Calu3 (cell line): ENCODE measurements at regions not wholly inside any gene's neighbourhood (a gene's known extent, or its start where the extent isn't known, plus 50 kb on each side); places are given as distances from the start of the nearest gene placed in this dataset.

Experiments
- BruUV-seq: library from RNA; stranded (reverse); fragments of 400-500 nt; replicated peaks from 2 replicates; lab custom pipeline; 2021; lab: Mats Ljungman, UMichigan
- CTCF ChIA-PET: fragments of 300-600 bp; sonication (Branson Sonifier 250); formaldehyde crosslinking; loops from one replicate; lab custom pipeline; 2022; ENCODE audit warnings: antibody characterized with exemption; lab: Charles Lee
- DNase-seq: peaks from one replicate; pipeline ENCODE4 v3.0.0; 2022
- H3K27ac Mint-ChIP-seq: one replicate; pipeline ENCODE4 v1.8.0; 2022; ENCODE audit warnings: mixed read lengths; ENCODE audit not compliant: unreplicated experiment
- H3K27me3 Mint-ChIP-seq: one replicate; pipeline ENCODE4 v1.8.0; 2022; ENCODE audit warnings: mixed read lengths; ENCODE audit not compliant: unreplicated experiment
- H3K36me3 Mint-ChIP-seq: one replicate; pipeline ENCODE4 v1.8.0; 2022; ENCODE audit warnings: mild to moderate bottlenecking, moderate library complexity, mixed read lengths; ENCODE audit not compliant: insufficient read depth, unreplicated experiment
- H3K4me1 Mint-ChIP-seq: one replicate; pipeline ENCODE4 v1.8.0; 2022; ENCODE audit warnings: mild to moderate bottlenecking, low read depth, mixed read lengths; ENCODE audit not compliant: unreplicated experiment
- H3K4me3 Mint-ChIP-seq: one replicate; pipeline ENCODE4 v1.8.0; 2022; ENCODE audit warnings: mild to moderate bottlenecking, low read depth, moderate library complexity, mixed read lengths; ENCODE audit not compliant: unreplicated experiment
- H3K9me3 Mint-ChIP-seq: one replicate; pipeline ENCODE4 v1.8.0; 2022; ENCODE audit warnings: low read depth, mixed read lengths; ENCODE audit not compliant: unreplicated experiment
- intact Hi-C: fragments of 100-400 bp; cut with micrococcal nuclease; formaldehyde crosslinking; loops from one replicate; pipeline ENCODE4 v1.10.0; 2022; ENCODE audit not compliant: unreplicated experiment
- TF ChIP-seq, protein P1 (sequence below): fragments of 200-600 bp; IDR thresholded peaks from one replicate; pipeline ENCODE4 v1.8.0; 2022; ENCODE audit warnings: antibody characterized with exemption; ENCODE audit not compliant: unreplicated experiment

DNA sequence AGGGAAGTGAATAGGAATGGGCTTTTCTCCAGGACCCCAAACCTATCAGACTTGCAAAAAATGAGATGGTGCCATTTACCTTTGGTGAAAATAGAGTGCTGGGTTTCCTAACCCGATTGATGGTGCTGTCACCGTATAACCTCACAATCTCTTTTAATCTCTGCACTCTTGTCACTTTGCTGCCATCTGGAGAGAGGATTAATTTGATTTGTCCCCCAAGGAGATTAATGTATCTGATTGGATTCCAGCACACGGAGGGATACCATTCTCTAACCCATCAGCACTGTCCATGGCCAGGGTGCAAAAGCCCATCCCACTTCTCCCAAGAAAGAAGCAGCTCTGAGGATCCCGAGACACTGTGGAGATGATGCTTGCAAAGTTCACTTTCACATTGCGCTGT lies 86.3 kb upstream of the NFE2L3 start:
- CTCF ChIA-PET = no interaction called here
- intact Hi-C loops = no loop called here
- TF ChIP-seq, protein P1, sequence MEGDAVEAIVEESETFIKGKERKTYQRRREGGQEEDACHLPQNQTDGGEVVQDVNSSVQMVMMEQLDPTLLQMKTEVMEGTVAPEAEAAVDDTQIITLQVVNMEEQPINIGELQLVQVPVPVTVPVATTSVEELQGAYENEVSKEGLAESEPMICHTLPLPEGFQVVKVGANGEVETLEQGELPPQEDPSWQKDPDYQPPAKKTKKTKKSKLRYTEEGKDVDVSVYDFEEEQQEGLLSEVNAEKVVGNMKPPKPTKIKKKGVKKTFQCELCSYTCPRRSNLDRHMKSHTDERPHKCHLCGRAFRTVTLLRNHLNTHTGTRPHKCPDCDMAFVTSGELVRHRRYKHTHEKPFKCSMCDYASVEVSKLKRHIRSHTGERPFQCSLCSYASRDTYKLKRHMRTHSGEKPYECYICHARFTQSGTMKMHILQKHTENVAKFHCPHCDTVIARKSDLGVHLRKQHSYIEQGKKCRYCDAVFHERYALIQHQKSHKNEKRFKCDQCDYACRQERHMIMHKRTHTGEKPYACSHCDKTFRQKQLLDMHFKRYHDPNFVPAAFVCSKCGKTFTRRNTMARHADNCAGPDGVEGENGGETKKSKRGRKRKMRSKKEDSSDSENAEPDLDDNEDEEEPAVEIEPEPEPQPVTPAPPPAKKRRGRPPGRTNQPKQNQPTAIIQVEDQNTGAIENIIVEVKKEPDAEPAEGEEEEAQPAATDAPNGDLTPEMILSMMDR = no peak
- Mint-ChIP-seq H3K9me3 (no peaks in the 10 kb centered on the region), H3K27me3 (peaks cover 47% of the 10 kb centered on the region), H3K4me3 (no peak overlapping the region), H3K36me3 (no peaks in the 10 kb centered on the region), H3K27ac (no peak overlapping the region), H3K4me1 (peaks cover 12% of the 10 kb centered on the region)
- BruUV-seq = no TSS peak
- no peak for DNase-seq

DNA sequence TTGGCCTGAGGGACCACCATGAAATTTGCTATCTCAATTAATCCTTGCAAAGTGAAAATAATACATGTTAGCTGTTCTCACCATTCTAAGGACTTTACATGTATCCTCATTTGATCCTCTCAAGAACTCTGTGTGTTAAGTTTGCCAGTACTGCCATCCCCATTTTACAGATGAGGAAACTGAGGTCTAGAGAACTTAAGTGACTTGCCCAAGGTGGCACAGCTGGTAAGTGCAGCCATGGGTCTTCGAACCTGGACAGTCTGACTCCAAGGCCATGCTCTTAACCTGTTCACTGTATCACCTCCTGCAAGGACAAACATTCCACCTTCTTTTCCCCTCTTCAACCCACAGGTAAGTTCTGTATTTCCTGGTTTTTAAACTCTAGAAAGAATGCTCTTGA lies 85.3 kb upstream of the NFE2L3 start:
- CTCF ChIA-PET = interaction anchor here (0.6 kb wide), 1 partner anchor 310 kb away, joined by 4 read pairs; no protein-coding TSS in a partner anchor
- intact Hi-C loops = no loop called here
- H3K4me1 Mint-ChIP-seq = peaks cover 3% of the 10 kb centered on the region

DNA sequence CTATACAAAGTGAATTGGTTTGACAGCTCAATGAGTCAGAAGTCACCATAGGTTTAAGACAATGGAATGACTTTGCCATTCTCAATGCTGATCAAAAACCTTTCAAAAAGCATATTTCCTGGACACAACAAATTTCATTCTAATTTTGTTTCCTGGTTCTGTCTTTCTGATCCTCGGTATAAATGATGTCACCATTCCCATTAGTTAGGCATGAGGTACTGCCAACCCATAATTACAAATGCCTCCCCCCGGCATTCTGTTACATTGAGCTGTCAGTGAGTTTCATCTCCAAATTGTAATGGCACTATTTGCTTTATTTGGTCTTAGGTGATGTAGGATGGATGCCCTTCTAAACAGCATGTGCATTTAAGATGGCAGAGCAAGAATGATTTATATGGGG lies 81.7 kb upstream of the NFE2L3 start:
- H3K27me3 Mint-ChIP-seq = peaks cover 56% of the 10 kb centered on the region

More for the DNA sequence above, 85.3 kb upstream of the NFE2L3 start:
- no TSS peak for BruUV-seq
- H3K27ac Mint-ChIP-seq = no peak overlapping the region
- no peaks in the 10 kb centered on the region for H3K36me3 Mint-ChIP-seq
- TF ChIP-seq, protein P1 = no peak
- DNase-seq = no peak
- H3K4me3 Mint-ChIP-seq = no peak overlapping the region
- H3K27me3 Mint-ChIP-seq = peaks cover 58% of the 10 kb centered on the region
- no peaks in the 10 kb centered on the region for H3K9me3 Mint-ChIP-seq

DNA sequence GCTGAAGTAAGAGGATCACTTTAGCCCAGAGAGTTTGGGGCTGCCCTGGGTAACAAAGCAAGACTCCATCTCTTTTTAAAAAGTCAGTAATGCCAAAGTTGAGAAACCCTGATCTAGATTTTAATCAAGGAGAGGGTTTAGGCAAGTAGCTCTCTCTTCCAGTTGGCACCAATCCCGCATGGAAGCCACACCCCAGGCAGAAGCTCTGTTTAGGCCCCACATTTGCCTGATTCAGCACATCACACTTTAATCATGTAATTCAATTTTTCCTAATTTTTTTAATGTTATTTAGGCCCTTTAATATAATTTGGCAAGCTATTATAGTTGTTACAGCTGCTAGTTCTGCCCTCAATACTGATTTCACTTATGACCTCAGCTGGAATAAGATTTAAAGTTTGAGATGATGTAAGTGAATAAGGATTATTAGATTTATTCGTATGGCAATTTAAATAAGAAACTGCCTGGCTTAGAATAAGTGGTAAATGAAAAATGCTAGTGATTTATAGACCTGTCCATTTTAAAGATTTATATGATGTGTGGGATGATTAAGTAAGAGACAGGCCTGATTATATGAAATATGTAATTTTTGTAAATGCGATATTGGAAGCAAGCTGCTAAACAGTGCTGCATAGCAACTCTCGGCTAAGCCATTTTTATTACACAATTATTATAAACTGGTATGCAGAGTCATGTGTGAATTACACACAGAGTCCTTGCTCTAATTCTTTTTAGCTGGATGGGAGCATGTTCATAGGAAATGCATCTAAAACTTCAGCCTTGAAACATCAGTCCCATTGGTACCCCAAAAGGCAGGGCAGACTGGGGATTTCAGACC lies 80.2 kb upstream of the NFE2L3 start:
- no peaks in the 10 kb centered on the region for H3K4me1 Mint-ChIP-seq
- H3K36me3 Mint-ChIP-seq = no peaks in the 10 kb centered on the region
- BruUV-seq = no TSS peak
- CTCF ChIA-PET = no interaction called here
- DNase-seq = no peak
- TF ChIP-seq, protein P1 = no peak
- no peak overlapping the region for H3K27ac Mint-ChIP-seq
- no peaks in the 10 kb centered on the region for H3K9me3 Mint-ChIP-seq
- peaks cover 52% of the 10 kb centered on the region for H3K27me3 Mint-ChIP-seq
- intact Hi-C loops = no loop called here
- H3K4me3 Mint-ChIP-seq = no peak overlapping the region

More for the DNA sequence above, 81.7 kb upstream of the NFE2L3 start:
- no peaks in the 10 kb centered on the region for H3K9me3 Mint-ChIP-seq
- no peaks in the 10 kb centered on the region for H3K36me3 Mint-ChIP-seq
- no peak overlapping the region for H3K4me3 Mint-ChIP-seq
- intact Hi-C loops = no loop called here
- H3K4me1 Mint-ChIP-seq = no peaks in the 10 kb centered on the region
- CTCF ChIA-PET = no interaction called here
- DNase-seq = no peak
- no peak overlapping the region for H3K27ac Mint-ChIP-seq
- BruUV-seq = no TSS peak
- TF ChIP-seq, protein P1 = no peak
